GF-D8 (cell line): ENCODE measurements at regions not wholly inside any gene's neighbourhood (a gene's known extent, or its start where the extent isn't known, plus 50 kb on each side); places are given as distances from the start of the nearest gene placed in this dataset.

Source experiments
- DNase-seq: peaks from one replicate; lab custom pipeline; 2025; lab: John Stamatoyannopoulos, UW

DNA sequence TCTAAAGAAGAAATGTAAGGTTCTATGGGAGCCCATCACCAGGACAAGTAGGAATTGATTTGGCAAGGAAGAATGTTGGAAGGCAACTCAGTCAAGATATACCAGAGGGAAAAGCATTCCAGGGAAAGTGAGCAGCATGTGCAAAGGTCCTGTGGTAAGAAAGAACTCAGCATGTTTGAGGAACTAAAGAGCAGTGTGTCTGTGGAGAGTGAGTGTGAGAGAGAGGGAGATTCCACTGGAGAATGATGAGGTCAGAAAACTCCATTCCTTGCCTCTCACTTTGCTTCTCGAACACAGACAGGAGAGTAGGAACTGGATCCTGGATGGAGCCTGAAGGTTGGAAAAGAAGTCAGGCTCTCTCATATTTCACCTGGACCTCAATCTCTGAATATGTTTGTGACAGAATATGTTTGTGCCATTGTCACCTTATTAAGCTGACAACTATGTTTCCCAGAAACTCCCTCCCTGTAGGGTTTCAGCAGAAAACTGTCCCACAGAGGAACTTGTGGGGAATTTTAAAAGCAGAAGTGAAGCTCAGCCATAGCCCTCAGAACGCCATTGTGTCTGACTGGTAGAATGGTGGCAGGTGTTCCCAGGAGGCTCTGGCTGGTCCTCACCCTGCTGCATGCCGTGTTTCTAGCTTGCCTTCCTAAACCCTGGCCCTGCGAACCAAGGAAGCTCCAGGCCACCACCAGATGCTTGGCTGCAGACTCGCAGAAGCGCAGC is 382.4 kb upstream of the XYLT1 start:
- no peak for DNase-seq

DNA sequence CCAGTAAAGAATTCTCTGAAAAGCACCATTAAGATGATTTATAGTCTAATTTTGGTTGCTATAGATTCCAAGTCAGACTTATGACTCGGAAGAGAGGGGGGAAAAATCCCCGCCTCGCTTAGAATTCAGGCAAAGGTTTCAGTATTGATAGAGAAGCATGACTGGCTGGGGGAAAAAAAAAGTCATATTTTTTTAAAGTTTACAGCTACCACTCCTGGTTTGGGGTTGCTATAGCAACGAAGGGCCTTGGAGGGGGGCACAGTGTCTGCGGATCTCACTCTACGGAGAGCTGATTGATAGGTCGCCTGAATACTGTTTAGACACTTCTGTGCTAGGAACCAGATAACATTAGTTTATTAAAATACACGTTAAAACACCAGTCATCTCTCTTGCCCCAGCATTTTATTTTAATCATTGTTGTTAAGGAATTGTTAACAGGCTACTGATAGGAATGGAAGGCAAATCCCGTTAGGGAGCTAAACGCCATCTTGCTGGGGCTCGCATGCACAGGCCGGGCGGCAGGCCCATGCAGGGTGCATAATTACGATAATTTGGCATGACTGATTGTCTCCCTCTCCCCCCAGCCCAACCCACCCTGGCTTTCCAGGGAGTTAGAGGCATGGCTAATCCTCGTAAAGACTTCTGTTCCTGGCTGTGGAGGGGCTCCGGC is 380.0 kb upstream of the XYLT1 start:
- DNase-seq = no peak

DNA sequence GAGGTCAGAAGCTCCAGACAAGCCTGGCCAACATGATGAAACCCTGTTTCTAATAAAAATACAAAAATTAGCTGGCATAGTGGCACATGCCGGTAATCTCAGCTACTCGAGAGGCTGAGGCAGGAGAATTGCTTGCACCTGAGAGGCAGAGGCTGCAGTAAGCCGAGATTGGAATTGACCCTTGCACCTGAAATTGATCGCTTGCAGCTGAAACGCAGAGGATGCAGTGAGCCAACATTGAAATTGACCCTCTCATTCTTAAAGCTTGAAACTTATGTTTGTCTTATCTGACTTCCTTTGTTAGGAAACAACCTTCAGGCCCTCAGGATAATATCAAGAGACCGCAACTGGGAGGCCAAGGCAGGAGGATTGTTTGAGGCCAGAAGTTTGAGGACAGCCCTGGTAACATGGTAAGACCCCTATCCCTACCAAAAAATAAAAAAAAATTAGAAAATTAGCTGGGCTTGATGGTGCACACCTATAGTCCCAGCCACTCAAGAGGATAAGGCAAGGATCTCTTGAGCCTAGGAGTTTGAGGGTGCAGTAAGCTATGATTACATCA is 376.6 kb upstream of the XYLT1 start:
- no peak for DNase-seq

- DNase-seq = no peak
Measured at GRCh38 chr16:17846030-17846429, 375.3 kb upstream of the XYLT1 start.

GRCh38 chr16:17845031-17845430 is 374.3 kb upstream of the XYLT1 start:
- DNase-seq = no peak

- no peak for DNase-seq
Measured at GRCh38 chr16:17843905-17844304, 373.1 kb upstream of the XYLT1 start.

- DNase-seq = no peak
Measured at GRCh38 chr16:17839907-17840306, 369.1 kb upstream of the XYLT1 start.

DNA sequence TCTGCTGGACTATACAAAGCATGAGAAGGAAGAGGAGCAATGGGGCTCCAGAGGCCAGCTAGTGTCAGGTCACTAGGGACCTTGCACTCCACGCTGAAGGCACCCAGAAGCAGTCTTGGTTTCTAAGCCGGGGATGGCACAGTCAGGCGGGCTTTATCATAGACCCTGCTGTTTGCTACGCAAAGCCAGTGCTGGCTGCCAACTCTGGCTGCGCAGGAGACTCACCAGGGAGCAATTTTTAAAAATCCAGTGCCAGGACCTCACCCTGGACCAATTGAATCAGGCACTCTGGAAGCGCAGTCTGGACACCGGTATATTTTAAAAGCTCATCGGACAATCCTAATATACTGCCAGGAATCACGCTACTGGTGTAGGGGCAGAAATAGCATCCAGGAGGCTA is 368.5 kb upstream of the XYLT1 start:
- DNase-seq = no peak

DNA sequence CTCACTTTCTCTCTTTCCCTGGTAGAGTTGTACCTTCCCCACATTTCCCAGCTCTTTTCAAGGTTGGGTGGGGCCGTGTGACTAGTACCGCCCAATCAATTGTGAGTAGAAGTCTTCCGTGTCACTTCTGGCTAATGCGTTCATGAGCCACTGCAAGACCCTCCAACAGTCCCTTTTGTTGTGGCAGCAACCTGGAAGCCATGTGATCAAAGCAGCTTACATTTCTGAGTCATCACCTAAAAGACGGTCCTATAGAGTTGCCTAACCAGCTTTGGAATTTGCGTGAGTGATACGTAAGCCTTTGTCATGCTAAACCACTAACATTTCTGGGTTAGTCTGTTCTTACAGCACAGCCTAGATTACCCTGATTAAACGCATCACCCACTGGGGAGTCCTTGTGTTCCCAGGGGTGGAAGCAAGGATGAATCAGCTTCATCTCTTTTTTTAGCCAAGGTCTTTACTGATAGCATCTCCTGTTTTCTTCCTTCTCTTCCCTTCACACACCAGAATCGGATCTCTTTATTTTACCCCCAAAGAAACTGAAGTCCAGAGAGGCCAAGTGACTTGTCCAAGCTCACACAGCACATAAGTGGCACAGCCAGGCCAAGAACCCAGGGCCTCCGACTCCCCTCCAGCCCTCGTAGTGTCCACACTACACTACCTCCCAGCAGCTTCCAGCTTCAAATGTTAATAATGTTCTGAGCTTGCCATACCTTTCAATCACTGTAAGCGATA is 366.3 kb upstream of the XYLT1 start:
- DNase-seq = no peak

GRCh38 chr16:17835118-17835876 is 364.5 kb upstream of the XYLT1 start:
- no peak for DNase-seq

DNA sequence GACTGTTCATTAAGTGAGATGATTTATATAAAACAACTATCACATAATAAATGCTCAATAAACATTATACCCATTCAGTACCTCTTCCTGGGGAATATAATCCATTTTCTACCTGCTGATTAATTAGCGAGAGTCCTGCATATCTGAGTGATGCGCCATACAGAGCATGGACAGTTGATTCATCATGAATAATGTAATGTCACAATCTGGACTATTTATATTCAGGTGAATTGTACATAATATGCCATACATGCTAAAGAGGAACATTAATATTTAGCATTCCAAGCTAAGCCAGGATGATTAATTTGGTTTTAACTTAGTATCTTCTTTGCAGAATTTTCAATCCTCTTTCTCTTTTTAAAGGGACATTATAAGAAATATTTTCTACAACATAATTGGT is 362.0 kb upstream of the XYLT1 start:
- DNase-seq = no peak

DNA sequence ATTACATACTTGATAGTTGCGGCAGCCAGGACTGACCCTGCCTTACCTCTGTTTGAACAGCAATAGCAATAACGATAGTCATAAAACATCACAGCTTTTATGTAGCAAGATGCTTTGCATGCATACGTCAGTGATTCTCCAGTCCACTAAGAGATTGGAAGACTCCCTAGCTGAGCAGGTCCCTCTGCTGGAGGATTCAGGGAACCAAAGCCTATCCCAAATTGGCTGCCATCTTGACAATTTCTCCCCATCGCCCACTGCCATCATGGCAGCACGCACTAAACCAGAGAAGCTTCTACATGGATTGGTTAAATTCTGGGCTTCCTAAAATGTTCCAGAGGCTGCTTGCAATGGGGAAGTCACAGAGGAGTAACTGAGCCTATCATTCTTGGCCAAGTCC is 360.6 kb upstream of the XYLT1 start:
- DNase-seq = no peak

- no peak for DNase-seq
Measured at GRCh38 chr16:17830651-17831050, 359.9 kb upstream of the XYLT1 start.

DNA sequence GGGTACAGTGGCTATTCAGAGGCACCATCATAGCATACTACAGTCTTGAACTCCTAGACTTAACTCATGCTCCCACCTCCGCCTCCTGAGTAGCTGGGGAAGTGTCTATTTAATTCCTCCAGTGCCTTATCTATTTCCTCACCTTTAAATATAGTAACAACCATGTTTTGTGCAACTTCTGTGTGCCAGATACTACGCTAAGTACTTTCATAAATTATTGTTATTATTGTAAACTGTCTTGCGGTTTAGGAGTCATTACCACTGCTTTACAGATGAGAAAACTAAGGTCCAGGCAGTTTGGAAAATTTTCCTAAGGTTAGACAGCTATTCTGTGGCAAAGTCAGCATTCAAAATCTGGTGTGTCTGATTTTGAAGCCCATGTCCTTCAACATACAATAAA is 359.1 kb upstream of the XYLT1 start:
- no peak for DNase-seq

DNA sequence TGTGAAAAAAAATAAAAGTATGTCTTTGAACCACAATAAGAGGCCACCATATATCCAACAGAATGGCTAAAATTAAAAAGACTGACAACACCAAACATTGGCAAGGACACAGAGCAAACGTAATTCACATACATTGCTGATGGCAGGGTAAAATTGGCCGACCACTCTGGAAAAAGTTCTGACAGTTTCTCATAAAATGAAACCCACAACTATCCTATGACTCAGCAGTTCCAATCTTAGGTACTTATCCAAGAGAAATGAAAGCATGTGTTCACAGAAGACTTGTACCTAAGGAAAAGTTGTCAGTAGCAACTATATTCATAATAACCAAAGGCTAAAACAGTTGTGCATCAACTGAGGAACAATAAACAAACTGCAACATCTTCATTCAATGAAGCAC is 357.3 kb upstream of the XYLT1 start:
- DNase-seq = no peak

- DNase-seq = no peak
Measured at GRCh38 chr16:17827313-17827712, 356.6 kb upstream of the XYLT1 start.

GRCh38 chr16:17817943-17818342 is 347.2 kb upstream of the XYLT1 start:
- no peak for DNase-seq

DNA sequence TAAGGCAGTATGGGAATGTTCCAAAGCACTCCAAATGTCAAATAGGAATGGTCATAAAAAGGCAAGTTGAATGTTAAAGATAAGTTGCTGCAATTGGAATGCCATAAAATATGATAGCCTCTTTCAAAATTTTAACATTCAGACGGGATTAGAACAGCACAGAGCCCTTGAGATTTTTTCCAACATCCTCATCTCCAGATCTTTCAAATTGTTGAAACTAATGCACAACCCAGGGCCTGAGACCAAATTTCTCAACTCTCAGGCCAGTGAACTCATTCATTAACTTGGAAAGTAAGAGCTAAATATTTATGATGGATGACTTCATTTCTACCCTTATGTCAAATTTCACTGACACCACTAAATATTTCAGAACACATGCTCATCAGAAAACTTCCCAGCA is 346.5 kb upstream of the XYLT1 start:
- no peak for DNase-seq

DNA sequence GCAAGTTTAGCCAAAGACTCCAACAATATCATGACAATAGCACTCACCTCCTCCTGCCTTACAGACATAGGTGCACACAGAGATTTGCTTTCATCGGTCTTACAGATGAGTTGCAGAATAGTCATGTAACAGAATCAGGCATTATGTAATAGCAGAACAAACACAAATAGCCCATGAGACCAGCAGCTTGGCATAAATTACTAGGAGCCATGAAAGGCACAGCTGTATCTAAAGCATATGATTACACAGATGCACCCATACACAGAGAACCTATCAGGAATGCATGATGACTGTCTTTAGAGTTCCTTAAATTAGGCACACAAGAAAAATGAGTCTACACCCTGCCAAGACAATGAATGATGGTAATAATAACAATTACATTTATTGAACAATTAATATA is 342.0 kb upstream of the XYLT1 start:
- DNase-seq = no peak

DNA sequence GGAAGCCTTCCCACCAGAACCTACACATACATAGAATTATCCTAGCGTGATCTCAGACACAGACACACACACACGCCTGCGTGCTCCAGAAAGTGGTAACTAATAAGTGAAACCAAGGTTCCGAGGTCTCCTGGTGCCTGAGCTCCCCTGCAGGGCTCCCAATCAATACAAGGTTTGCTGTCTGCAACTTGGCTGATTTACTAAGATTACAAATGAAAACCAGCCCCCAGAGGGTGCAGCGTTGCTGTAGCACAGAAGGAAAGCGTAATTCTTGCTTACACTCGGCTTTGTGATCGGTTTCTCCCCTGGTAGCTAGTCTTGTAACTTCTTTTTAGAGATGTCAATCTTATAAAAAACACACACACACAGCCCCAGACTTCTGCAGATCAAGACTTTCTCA is 334.1 kb upstream of the XYLT1 start:
- no peak for DNase-seq

DNA sequence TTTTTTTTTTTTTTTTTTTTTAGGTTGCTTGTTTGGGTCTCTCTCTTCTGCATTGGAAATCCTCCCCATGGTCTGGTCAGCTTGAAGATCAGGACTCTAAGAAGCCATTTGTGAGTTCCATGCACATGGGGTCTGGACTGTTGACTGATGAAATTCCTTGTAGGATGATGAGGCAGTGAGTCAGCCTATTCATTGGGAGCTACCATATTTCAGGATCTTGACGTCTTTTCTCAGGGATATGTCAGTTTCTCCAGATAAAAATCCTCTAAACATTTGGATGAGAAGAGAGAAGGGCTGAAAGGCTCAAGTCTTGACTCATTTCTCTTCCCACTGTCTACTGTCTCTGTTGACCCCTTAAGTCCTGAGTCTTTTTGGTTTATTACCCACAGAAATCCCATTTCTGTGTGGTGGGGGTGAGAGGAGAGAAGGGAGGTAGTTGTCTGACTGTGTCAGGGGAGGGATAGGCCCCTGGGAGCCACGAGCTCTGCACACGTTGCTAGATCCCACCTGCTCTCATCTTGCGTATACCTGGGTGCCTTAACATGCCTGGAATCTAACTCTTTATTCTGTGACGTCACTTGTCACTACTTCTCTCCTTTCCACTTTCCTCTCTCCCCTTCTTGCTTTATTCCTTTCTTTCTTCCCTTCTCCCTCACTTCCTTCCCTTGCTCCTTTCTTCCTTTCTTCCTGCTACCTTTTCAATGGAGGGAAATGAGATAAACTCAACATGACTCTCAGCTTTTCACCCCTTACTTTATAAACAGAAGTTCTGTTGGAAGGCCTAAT is 333.1 kb upstream of the XYLT1 start:
- DNase-seq = no peak
